ENCODE measurements at regions not wholly inside any gene's neighbourhood (a gene's known extent, or its start where the extent isn't known, plus 50 kb on each side); places are given as distances from the start of the nearest gene placed in this dataset.
A peak's percentile ranks its signal among the peaks of the same experiment; 100 is the strongest.

GRCh38 chr3:107117922-107118536 is 259.2 kb upstream of the CCDC54 start:
- H3K4me3 ChIP-seq (ENCODE audit: low read depth, low read length): no peak overlapping the region
- in situ Hi-C loops (cut with HindIII; ENCODE audit: low sequenced_read_pairs): no loop called here
- DNase-seq (ENCODE audit: low read depth): peak; percentile 77
- TF ChIP-seq CTCF (IDR thresholded peaks at IDR 0.05; ENCODE audit: low read depth, low read length, missing control alignments): peak; percentile 60

GRCh38 chr3:107124885-107125284 is 252.4 kb upstream of the CCDC54 start:
- peak; percentile 23 for DNase-seq (ENCODE audit: low read depth)
- no peak for TF ChIP-seq CTCF (IDR thresholded peaks at IDR 0.05; ENCODE audit: low read depth, low read length, missing control alignments)
- H3K4me3 ChIP-seq (ENCODE audit: low read depth, low read length): no peak overlapping the region
- in situ Hi-C loops (cut with HindIII; ENCODE audit: low sequenced_read_pairs): no loop called here

GRCh38 chr3:107128946-107129345 is 248.3 kb upstream of the CCDC54 start:
- no peak for TF ChIP-seq CTCF (IDR thresholded peaks at IDR 0.05; ENCODE audit: low read depth, low read length, missing control alignments)
- no peak overlapping the region for H3K4me3 ChIP-seq (ENCODE audit: low read depth, low read length)
- in situ Hi-C loops (cut with HindIII; ENCODE audit: low sequenced_read_pairs): no loop called here
- no peak for DNase-seq (ENCODE audit: low read depth)

- DNase-seq (ENCODE audit: low read depth): no peak
- in situ Hi-C loops (cut with HindIII; ENCODE audit: low sequenced_read_pairs): no loop called here
- TF ChIP-seq CTCF (IDR thresholded peaks at IDR 0.05; ENCODE audit: low read depth, low read length, missing control alignments): no peak
- H3K4me3 ChIP-seq (ENCODE audit: low read depth, low read length): no peak overlapping the region
Measured at GRCh38 chr3:107130089-107130700, 247.0 kb upstream of the CCDC54 start.

- DNase-seq (ENCODE audit: low read depth): no peak
- in situ Hi-C loops (cut with HindIII; ENCODE audit: low sequenced_read_pairs): no loop called here
- H3K4me3 ChIP-seq (ENCODE audit: low read depth, low read length): no peak overlapping the region
- no peak for TF ChIP-seq CTCF (IDR thresholded peaks at IDR 0.05; ENCODE audit: low read depth, low read length, missing control alignments)
Measured at GRCh38 chr3:107132674-107133073, 244.6 kb upstream of the CCDC54 start.

GRCh38 chr3:107133891-107134290 is 243.3 kb upstream of the CCDC54 start:
- in situ Hi-C loops (cut with HindIII; ENCODE audit: low sequenced_read_pairs): no loop called here
- DNase-seq (ENCODE audit: low read depth): no peak
- no peak for TF ChIP-seq CTCF (IDR thresholded peaks at IDR 0.05; ENCODE audit: low read depth, low read length, missing control alignments)
- no peak overlapping the region for H3K4me3 ChIP-seq (ENCODE audit: low read depth, low read length)

All from astrocyte of the cerebellum (primary cell).